NCI-H526 treated with DMSO at 0.1 percent for 48 hours (cell line): ENCODE measurements at regions not wholly inside any gene's neighbourhood (a gene's known extent, or its start where the extent isn't known, plus 50 kb on each side); places are given as distances from the start of the nearest gene placed in this dataset.

Experiments used
- DNase-seq: peaks from one replicate; lab custom pipeline; 2025; lab: John Stamatoyannopoulos, UW

DNA sequence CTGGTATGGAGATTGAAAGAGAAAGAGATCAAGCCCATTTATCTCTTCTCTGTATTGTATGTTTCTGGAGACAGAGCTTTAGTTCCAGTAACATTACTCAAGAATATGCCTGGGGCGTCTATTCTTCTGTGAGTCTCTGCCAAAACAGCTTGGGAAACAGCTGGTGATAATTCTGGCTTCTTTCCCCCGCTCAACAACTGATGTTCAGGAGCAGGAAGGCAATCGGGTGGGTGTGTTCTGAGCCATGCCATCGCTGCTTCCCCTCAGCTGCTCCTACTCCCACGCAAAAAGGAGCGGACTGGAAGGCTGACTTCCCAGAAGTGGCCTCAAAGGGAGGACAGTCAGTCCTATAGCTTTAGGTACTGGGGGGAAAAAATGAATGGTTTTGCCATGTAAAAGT, 695.1 kb downstream of the PLCL1 start:
- DNase-seq: no peak

GRCh38 chr2:198498516-198498915, 694.1 kb downstream of the PLCL1 start:
- DNase-seq: no peak

DNA sequence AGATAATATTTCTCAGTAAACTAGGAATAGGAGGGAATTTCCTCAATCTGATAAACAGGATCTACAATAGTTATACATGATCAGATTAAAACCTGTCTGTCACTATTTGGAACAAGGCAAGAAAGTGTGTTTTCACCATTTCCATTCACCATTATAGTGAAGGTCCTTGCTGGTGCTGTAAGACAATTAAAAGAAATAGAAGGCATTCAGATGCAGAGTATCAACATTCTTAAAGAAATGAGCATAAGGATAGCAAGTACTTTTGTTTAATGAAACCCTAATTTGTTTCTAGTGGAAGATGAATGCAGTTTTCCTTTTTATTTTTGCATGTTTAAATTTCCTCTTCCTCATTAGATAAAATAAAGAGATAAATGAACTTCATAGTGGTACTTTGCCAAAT, 693.7 kb downstream of the PLCL1 start:
- DNase-seq: no peak

DNA sequence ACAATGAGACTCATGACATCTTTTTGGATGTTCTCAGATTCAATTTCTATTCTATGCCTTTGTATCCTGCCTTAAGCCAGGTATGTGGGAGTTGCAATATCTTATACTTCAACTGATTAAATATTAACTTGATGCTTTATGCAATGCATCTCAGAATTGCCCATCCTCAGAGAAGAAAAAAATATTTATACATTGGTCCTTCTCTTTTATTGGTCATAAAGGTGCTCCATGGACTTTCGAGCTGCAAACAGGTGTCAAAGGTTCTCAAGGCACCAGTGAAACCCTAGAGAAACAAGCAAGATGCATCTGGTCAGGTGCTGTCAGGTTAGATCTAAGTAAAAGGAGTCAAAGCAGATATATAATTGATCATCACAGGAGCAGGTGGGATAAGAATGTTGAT, 690.5 kb downstream of the PLCL1 start:
- no peak for DNase-seq

DNA sequence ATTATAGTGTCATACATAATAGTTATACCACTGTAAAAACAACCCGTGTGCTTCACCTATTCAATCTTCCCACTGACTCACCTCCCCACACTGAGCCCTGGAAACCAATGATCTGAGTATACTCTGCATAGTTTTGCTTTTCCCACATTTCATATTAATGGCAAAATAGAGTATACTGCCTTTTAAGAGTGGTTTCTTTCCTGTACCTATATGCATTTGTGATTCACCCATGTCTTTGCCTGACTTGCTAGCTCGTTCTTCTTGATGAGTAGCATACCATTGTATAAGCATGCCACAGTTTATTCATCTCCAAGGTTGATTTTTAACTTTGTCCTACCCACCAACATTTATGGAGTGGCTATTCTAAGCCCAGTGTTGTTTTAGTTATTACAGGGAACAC, 686.4 kb downstream of the PLCL1 start:
- DNase-seq: no peak

GRCh38 chr2:198488964-198489363, 684.6 kb downstream of the PLCL1 start:
- DNase-seq: no peak

GRCh38 chr2:198483051-198483450, 678.7 kb downstream of the PLCL1 start:
- no peak for DNase-seq

DNA sequence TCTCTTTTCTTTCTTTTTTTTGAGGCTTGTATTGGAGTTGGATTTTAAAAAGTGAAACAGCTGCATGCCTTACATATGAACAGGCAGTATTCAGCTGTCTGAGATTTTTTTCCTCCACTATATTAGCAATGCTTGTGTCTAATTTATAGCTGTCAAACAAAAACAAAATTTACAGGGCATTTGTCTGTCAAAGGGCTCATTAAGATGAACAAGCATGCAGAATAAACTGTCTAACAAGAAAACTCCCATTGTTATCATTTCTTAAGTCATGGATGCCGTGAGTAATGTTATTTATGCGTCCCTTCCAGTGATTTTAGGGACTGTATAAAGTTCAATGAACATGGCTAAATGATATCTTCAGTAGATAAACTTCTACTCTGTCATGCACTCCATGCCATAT, 674.7 kb downstream of the PLCL1 start:
- no peak for DNase-seq

DNA sequence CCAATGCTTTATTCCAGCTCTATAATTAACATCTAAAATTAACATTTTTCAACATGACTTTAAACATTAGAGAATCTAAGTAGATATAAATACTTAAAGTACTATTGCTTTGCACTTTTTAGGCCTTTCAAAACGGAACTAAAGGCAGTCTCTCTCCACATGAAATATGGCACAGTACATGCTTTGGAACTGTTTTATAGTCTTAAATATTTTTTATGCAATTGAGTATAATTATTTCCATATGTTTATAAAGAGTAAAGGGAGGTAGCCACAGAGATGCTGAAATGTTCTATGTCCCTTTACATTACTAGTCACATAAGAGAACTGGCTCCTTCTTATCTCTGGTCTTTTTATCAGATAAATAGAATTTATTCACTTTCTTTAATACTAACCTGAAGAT, 674.0 kb downstream of the PLCL1 start:
- no peak for DNase-seq

DNA sequence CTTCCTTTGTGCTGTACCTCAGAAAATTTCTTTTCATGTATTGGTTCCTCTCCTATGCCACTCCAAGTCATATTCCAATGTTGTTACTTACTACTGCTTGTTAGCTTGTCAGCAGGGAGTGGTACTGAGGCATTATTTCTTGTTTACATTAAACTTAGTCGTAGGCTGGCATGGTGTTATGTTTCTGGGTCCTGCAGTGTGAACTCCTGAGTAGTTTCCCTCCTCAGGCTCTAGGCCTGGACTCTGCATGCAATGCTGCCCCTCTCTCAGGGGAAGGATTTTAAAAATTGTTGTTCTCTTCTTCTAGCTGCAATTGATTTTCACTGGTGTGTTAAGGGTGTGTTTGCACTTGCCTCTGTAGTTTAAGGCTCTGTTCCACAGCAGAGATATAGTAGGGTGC, 671.6 kb downstream of the PLCL1 start:
- no peak for DNase-seq

- no peak for DNase-seq
Observed at GRCh38 chr2:198471291-198471690, 666.9 kb downstream of the PLCL1 start.

GRCh38 chr2:198468136-198468535, 663.7 kb downstream of the PLCL1 start:
- DNase-seq: no peak

DNA sequence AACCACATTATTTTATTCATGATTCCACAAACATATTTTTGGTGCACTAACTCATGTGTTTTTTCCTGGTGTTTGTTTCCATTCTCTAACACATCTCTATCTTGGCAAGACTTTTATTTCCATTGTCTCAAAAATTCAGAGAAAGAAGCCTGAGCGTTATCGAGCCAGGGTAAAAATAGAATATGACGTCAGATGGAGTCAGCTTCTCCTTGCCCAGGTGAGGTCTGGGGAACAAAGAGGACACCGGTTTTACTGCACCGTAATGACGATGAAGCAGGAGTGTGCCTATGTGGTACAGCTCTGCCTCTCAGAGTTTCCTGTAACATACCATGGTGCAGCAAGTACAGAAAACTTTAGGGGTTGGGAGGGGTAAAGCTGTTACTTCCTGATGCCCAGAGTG, 661.6 kb downstream of the PLCL1 start:
- no peak for DNase-seq

GRCh38 chr2:198456418-198456817, 652.0 kb downstream of the PLCL1 start:
- no peak for DNase-seq

- DNase-seq: no peak
Observed at GRCh38 chr2:198453866-198454265, 649.5 kb downstream of the PLCL1 start.

DNA sequence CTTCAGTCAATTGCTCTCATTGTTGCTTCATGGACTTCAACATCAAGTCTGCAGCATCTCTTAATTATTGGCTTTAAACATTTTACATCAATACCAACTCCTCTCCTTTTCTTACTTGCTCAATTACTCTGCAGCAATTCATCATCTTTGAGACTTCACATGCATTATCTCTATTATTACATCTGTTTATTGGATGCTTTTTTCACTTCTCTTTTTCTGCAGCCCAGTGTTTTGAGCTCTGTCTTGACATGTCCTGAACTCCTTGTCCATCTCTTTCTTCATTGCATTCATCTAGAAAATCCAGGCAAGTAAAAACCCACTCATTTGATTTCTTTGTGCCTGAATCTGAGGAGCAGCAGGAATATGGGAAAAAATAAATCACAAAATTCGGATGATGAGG, 647.9 kb downstream of the PLCL1 start:
- DNase-seq: no peak

- no peak for DNase-seq
Observed at GRCh38 chr2:198448789-198449188, 644.4 kb downstream of the PLCL1 start.

- no peak for DNase-seq
Observed at GRCh38 chr2:198444800-198445287, 640.5 kb downstream of the PLCL1 start.

DNA sequence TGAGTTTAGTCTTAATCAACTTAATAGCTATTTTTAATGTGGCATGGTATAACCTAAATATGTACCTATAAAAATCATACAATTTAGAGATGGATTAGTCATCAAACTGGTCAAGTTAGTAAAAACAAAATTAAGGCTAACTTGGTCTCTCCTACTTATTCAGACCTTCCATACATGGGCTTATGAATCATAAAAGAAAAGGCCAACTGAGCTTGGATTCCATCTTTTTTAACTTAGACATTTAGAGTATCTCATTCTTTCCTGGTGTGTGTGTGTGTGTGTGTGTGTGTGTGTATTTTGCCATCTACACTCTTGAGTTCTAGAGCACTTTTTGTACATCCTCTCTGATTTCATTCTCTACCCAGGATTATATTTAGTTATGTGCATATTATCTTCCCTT, 637.5 kb downstream of the PLCL1 start:
- no peak for DNase-seq

DNA sequence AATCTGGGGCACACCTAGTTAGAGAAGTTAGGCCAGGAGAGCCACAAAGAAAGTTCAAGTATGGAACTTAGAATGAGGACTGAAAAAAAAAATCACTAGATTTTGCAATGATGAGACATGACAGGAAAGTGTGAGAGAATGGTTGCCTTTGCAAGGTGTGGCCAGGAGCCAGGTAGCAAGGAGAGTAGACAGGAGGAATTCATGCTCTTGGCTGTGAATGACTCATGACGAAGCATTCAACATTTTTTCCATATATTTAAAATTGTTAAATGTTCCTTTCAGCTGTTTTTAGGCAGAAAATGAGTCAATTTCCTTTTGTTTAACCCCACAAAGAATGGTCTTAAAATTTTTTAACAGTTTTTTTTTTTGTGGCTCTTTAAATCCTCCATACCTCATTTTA, 636.9 kb downstream of the PLCL1 start:
- no peak for DNase-seq

- DNase-seq: no peak
Observed at GRCh38 chr2:198440833-198441232, 636.4 kb downstream of the PLCL1 start.

DNA sequence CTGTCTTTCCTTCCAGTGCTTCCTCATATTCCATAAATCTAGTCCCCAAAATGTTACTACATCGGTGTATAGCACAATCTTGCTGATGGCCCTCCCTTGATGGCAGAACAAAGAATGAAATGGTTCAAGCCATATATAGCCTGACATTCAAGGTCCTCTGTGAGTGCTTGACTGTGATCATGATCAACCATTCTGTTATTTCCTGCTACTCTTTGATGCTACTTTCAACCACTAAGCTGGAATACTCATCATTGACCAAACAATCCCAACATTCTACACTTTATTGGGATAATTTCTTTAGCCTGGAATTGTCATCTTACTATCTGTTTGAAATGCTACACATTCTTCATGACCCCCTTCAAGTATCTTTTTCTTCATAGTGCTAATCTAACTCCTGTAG, 633.9 kb downstream of the PLCL1 start:
- no peak for DNase-seq

- no peak for DNase-seq
Observed at GRCh38 chr2:198424112-198424511, 619.7 kb downstream of the PLCL1 start.

DNA sequence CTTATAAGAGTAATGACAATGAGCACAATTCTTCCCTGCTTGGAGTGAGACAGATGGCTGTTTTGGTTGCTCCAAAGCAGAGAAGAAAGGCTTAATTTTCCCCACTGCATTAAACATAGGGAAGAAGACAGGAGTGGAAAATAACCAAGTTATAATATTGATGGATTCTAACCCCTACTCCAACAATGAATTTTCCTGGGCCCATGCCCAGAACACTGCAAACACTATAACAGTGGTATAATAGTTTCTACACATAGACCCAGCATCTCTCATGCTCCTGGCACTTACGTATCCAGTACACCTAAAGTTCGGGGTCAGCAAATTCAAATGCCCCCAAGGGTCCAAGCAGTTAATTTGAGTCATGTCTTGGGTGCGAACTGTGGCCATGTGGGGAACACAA, 613.4 kb downstream of the PLCL1 start:
- DNase-seq: no peak

- no peak for DNase-seq
Observed at GRCh38 chr2:198414976-198415375, 610.6 kb downstream of the PLCL1 start.
